ENCODE measurements at regions not wholly inside any gene's neighbourhood (a gene's known extent, or its start where the extent isn't known, plus 50 kb on each side); places are given as distances from the start of the nearest gene placed in this dataset.

DNA sequence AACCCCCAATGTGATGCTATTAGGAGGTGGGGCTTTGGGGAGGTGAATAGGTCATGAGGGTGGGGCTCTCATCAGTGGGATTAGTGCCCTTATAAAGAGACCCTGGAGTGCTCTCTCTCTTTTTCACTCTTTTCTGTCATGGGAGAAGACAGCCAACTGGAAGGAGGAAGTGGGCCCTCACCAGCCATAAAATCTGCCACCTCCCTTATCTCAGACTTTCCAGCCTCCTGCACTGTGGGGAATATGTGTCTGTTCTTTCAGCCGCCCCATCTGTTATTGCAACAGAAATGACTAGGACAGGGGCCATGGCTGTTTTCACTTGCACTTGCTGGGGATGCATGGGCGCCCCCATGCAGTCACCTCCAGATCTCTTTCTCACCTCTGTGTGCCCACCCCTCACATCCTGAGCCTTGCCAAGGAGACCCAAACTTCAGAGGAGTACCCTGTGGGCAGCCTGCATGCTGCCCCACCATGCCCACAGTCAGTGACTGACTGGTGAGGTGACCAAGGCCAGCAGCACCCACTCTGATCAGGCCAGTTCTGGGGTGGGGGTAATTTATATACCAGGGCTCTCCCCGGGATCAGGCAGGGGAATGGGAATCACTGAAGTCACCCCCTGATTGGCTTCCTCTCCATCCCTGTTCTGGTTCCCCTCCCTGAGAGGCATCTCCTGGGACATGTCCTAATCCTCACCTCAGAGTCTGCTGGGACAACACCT, 118.4 kb downstream of the ANKRD60 start:
- intact Hi-C loops (cut with DNase I): no loop called here
- no peak for DNase-seq
- TF ChIP-seq POLR2A (IDR thresholded peaks at IDR 0.05): no peak
- TF ChIP-seq POLR2AphosphoS5 (IDR thresholded peaks at IDR 0.05): no peak
- TF ChIP-seq, protein P1, sequence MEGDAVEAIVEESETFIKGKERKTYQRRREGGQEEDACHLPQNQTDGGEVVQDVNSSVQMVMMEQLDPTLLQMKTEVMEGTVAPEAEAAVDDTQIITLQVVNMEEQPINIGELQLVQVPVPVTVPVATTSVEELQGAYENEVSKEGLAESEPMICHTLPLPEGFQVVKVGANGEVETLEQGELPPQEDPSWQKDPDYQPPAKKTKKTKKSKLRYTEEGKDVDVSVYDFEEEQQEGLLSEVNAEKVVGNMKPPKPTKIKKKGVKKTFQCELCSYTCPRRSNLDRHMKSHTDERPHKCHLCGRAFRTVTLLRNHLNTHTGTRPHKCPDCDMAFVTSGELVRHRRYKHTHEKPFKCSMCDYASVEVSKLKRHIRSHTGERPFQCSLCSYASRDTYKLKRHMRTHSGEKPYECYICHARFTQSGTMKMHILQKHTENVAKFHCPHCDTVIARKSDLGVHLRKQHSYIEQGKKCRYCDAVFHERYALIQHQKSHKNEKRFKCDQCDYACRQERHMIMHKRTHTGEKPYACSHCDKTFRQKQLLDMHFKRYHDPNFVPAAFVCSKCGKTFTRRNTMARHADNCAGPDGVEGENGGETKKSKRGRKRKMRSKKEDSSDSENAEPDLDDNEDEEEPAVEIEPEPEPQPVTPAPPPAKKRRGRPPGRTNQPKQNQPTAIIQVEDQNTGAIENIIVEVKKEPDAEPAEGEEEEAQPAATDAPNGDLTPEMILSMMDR (IDR thresholded peaks at IDR 0.05): no peak
- no peak for TF ChIP-seq EP300 (IDR thresholded peaks at IDR 0.05)

DNA sequence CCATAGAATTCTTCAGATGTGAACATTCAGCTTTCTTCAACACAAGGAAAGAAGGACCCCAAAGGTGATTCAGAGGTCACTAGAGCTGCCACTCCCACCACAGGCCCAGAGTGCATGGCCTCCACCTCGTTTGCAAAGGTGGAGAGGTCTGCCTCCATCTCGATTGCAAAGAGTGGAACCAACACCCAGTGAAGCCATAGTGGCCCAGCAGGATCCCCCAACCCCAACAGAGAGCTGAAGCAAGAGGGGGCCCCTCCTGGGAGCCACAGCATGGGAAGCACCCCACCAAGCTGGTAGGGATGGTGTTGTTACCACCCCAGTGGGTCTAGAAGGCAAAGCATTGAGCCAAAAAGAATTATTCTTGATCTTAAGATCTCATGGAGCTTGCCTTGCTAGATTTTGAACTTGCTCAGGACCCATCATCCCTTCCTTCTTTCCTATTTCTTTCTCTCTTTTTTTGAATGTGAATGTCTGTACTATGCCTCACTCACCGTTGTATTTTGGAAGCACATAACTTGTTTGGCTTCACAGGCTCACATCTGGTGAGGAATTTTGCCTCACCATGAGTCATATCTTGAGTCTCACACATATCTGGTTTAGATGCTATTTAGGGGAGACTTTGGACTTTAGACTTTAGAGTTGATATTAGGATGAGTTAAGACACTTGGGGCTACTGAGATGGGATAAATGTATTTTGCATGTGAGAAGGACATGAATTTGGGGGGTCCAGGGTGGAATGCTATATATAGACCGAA, 119.2 kb downstream of the ANKRD60 start:
- H3K27ac ChIP-seq: no peak overlapping the region
- TF ChIP-seq, protein P1 (IDR thresholded peaks at IDR 0.05): no peak
- TF ChIP-seq POLR2A (IDR thresholded peaks at IDR 0.05): no peak
- TF ChIP-seq EP300 (IDR thresholded peaks at IDR 0.05): no peak
- no peak for TF ChIP-seq POLR2AphosphoS5 (IDR thresholded peaks at IDR 0.05)
- no peaks in the 10 kb centered on the region for H3K27me3 ChIP-seq
- intact Hi-C loops (cut with DNase I): no loop called here
- no peak for DNase-seq
- peaks cover 0 to 8% (median 0%) of the 10 kb centered on the region in 4 donors for H3K4me1 ChIP-seq
- no peak overlapping the region for H3K4me3 ChIP-seq
- WGBS, 2 donors: 69 to 82% methylated on average over 4 of the region's 4 CpGs
- peaks cover 0 to 4% (median 0%) of the 10 kb centered on the region in 4 donors for H3K9me3 ChIP-seq
- H3K36me3 ChIP-seq: no peaks in the 10 kb centered on the region

More for the DNA sequence above, 118.4 kb downstream of the ANKRD60 start:
- no peaks in the 10 kb centered on the region for H3K27me3 ChIP-seq
- H3K4me1 ChIP-seq: peaks cover 0 to 8% (median 0%) of the 10 kb centered on the region in 4 donors
- 84 to 87% methylated on average over 3 of the region's 3 CpGs for WGBS, 2 donors
- no peaks in the 10 kb centered on the region for H3K36me3 ChIP-seq
- H3K27ac ChIP-seq: no peak overlapping the region
- H3K4me3 ChIP-seq: no peak overlapping the region
- peaks cover 0 to 4% (median 0%) of the 10 kb centered on the region in 4 donors for H3K9me3 ChIP-seq

DNA sequence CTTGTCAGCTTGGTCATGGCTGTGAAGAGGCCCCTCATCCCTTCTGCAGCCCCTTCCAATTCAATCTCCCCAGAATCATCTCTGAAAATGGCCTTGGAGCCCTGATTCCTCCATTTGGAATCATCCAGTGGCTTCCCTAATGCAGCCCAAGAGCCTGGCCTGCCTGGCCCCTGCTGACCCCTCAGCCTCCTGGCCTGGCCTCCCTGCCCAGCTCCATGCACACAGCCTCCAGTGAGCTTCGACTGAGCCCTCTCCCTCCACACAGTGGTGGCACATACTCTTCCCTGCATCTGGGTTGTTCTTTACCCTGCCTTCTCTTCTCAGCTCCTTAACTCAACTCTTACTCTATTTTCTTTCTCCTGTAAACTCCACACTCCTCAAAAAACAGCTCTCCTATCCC, 120.9 kb downstream of the ANKRD60 start:
- WGBS, 2 donors: 81 to 84% methylated on average over 1 of the region's 1 CpG
- intact Hi-C loops (cut with DNase I): no loop called here
- H3K4me3 ChIP-seq: no peak overlapping the region

DNA sequence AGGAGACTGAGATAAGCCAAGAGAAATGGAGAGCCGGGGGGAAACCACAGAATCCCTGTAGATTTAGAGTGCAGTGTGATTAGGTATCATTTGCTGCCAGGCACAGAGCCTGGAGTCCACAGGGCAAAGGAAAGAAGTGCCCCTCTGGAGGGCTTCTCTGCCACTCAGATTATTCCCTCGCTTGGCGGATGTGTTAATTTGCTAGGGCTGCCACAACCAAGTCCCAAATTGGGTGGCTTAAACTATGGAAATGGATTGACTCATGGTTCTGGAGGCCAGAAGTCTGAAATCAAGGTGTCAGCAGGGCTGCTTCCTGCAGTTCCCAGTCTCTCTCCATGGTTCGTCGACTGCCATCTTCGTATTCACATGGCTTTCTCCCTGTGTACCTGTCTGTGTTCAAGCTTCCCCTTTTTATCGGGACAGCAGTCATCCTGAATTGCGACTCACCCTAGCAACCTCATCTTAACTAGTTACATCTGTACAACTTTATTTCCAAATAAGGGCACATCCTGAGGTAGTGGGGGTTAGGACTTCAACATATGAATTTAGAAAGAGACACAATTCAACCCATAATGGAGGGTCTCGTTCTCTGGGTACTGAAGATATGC, 122.2 kb downstream of the ANKRD60 start:
- Histone ChIP-seq H3K4me1 (no peaks in the 10 kb centered on the region), H3K27ac (no peak overlapping the region), H3K4me3 (no peak overlapping the region), H3K36me3 (no peaks in the 10 kb centered on the region), H3K27me3 (no peaks in the 10 kb centered on the region), H3K9me3 (peaks cover 0 to 4% (median 0%) of the 10 kb centered on the region in 4 donors)
- TF ChIP-seq POLR2AphosphoS5 (IDR thresholded peaks at IDR 0.05) (no peak), EP300 (IDR thresholded peaks at IDR 0.05) (no peak), POLR2A (IDR thresholded peaks at IDR 0.05) (no peak)
- TF ChIP-seq, protein P1 (IDR thresholded peaks at IDR 0.05): no peak
- WGBS, 2 donors: 88 to 90% methylated on average over 9 of the region's 9 CpGs
- intact Hi-C loops (cut with DNase I): no loop called here
- no peak for DNase-seq

More for the DNA sequence above, 120.9 kb downstream of the ANKRD60 start:
- TF ChIP-seq, protein P1 (IDR thresholded peaks at IDR 0.05): no peak
- TF ChIP-seq POLR2A (IDR thresholded peaks at IDR 0.05) (no peak), EP300 (IDR thresholded peaks at IDR 0.05) (no peak), POLR2AphosphoS5 (IDR thresholded peaks at IDR 0.05) (no peak)
- DNase-seq: no peak
- peaks cover 0 to 4% (median 0%) of the 10 kb centered on the region in 4 donors for H3K9me3 ChIP-seq
- peaks cover 0 to 8% (median 0%) of the 10 kb centered on the region in 4 donors for H3K4me1 ChIP-seq
- no peaks in the 10 kb centered on the region for H3K36me3 ChIP-seq
- no peaks in the 10 kb centered on the region for H3K27me3 ChIP-seq
- H3K27ac ChIP-seq: no peak overlapping the region
